Astrocyte of the cerebellum (primary cell): ENCODE measurements at regions not wholly inside any gene's neighbourhood (a gene's known extent, or its start where the extent isn't known, plus 50 kb on each side); places are given as distances from the start of the nearest gene placed in this dataset.
"Not testable (repeated sequence)": the region's sequence is repeated elsewhere in the genome, so short reads cannot be mapped to it uniquely, and the experiment has no call there.

ENCODE experiments used
- DNase-seq: peaks from one replicate; pipeline ENCODE4 v3.0.0-alpha.2; 2011; ENCODE audit warnings: low read depth
- H3K4me3 ChIP-seq: 2 replicates; pipeline ENCODE4 v1.5.1; 2011; ENCODE audit warnings: mild to moderate bottlenecking, low read depth, low read length, moderate library complexity
- in situ Hi-C: cut with HindIII; loops from 2 replicates; pipeline ENCODE4 v1.10.0; 2017; ENCODE audit warnings: low sequenced_read_pairs
- TF ChIP-seq, protein P1 (sequence below): IDR thresholded peaks from 2 replicates; pipeline ENCODE4 v1.5.1; 2012; ENCODE audit warnings: low read length, low read depth, moderate library complexity, mild to moderate bottlenecking; ENCODE audit errors: missing control alignments

DNA sequence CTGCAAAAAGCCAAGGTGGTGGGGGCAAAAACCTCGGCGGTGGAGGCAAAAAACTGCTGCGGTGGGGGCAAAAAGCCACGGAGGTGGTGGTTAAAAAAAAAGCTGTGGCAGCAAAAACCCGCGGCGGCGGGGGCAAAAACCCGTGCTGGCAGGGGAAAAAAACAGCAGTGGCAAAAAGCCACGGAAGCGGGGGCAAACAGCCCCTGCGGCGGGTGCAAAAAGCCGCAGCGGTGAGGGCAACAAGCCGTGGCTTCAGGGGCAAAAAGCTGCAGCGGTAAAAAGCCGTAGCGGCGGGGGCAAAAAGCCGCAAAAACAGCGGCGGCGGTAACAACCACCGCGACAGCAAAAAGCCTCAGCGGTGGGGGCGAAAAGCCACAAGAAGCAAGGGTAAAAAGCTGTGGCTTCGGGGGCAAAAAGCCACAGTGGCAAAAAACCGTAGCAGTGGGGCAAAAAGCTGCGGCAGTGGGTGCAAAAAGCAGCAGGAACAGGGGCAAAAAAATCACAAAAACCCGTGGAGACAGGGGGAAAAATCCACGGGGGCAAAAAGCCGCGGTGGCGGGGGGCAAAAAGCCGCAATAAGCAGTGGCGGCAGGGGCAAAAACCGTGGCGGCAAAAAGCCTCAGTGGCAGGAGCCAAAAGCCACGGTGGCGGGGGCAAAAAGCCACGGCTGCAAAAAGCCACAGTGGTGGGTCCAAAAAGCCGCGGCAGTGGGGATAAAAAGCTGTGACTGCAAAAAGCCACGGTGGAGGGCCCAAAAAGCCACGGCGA, 193.7 kb downstream of the SHCBP1 start:
- DNase-seq = no peak
- TF ChIP-seq, protein P1, sequence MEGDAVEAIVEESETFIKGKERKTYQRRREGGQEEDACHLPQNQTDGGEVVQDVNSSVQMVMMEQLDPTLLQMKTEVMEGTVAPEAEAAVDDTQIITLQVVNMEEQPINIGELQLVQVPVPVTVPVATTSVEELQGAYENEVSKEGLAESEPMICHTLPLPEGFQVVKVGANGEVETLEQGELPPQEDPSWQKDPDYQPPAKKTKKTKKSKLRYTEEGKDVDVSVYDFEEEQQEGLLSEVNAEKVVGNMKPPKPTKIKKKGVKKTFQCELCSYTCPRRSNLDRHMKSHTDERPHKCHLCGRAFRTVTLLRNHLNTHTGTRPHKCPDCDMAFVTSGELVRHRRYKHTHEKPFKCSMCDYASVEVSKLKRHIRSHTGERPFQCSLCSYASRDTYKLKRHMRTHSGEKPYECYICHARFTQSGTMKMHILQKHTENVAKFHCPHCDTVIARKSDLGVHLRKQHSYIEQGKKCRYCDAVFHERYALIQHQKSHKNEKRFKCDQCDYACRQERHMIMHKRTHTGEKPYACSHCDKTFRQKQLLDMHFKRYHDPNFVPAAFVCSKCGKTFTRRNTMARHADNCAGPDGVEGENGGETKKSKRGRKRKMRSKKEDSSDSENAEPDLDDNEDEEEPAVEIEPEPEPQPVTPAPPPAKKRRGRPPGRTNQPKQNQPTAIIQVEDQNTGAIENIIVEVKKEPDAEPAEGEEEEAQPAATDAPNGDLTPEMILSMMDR = no peak
- no peak overlapping the region for H3K4me3 ChIP-seq
- in situ Hi-C loops = no loop called here

DNA sequence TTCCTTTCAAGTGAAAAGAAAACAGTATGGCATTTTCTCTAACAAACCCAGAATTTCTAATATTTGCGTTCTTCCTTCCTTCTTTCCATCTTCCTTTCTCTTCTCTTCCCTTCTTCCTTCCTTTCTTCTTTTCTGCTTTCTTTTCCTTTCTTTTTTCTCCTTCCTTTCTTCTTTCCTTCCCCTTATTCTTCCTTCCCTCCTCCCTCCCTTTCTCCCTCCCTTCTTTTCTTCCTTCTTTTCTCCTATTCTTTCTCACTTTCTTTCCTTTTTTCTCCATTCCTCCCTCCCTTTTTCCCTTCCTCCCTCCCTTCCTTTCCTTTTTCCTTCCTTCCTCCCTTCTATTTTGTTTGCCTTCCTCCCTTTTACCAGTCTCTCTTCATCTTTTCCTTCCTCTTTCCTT, 194.8 kb downstream of the SHCBP1 start:
- no peak overlapping the region for H3K4me3 ChIP-seq
- TF ChIP-seq, protein P1 = no peak
- in situ Hi-C loops = no loop called here
- no peak for DNase-seq

DNA sequence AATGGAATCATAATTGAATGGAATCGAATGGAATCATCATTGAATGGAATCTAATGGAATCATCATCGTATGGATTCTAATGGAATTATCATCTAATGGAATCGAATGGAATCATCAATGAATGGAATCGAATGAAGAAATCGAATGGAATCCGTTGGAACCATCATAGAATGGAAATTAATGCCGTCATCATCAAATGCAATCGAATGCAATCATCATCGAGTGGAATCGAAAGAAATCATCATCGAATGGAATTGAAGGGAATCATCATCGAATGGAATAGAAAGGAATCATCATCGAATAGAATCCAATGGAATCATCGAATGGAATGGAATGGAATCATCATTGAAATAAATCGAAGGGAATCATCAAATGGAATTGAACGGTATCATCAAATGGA, 217.2 kb downstream of the SHCBP1 start:
- no peak for DNase-seq
- H3K4me3 ChIP-seq = no peak overlapping the region
- TF ChIP-seq, protein P1 = no peak
- in situ Hi-C loops = no loop called here

DNA sequence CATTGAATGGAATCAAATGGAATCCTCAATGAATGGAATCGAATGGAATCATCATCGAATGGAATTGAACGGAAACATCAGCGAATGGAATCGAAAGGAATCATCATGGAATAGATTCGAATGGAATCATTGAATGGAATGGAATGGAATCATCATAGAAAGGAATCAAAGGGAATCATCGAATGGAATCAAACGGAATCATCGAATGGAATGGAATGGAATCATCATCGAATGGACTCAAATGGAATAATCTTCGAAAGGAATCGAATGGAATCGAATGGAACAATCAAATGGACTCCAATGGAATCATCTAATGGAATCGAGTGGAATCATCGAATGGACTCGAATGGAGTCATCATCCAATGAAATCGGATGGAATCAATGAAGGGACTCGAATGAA, 222.6 kb downstream of the SHCBP1 start:
- in situ Hi-C loops, DNase-seq: not testable (repeated sequence)

DNA sequence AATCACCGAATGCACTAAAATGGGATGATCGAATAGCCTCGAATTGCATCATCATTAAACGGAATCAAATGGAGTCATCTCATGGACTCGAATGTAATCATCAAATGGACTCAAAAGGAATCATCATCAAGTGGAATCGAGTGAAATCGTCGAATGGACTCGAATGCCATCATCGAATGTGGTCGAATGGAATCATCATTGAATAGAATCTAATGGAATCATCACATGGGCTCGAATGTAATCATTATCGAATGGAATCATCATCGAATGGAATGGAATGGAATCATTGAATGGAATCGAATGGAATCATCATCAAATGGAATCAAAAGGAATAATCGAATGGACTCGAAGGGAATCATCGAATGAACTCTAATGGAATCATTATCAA, 224.3 kb downstream of the SHCBP1 start:
- in situ Hi-C loops, DNase-seq, H3K4me3 ChIP-seq: not testable (repeated sequence)

More for the DNA sequence above, 222.6 kb downstream of the SHCBP1 start:
- not testable (repeated sequence) for H3K4me3 ChIP-seq

DNA sequence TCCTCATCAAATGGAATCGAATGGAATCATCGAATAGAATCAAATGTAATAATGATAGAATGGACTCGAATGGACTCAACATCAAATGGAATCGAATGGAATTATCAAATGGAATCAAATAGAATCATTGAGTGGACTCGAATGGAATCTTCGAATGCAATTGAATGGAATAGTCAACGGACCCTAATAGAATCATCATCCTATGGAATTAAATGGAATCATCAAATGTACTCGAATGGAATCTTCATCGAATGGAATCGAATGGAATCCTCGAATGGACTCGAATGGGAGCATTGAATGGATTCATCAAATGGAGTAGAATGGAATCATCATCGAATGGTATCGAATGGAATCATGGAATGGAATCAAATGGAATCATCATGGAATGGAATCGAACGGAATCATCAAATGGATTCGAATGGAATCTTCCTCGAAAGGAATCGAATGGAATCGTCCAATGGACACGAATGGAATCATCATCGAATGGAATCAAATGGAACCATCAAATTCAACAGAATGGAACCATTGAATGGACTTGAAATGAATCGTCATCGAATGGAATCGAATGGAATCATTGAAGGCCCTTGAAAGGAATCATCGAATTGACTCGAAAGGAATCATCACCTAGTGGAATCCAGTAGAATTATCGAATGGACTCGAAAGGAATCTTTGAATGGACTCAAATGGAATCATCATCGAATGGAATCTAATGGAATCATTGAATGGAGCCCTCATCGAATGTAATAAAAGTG, 224.9 kb downstream of the SHCBP1 start:
- DNase-seq, in situ Hi-C loops, H3K4me3 ChIP-seq: not testable (repeated sequence)

DNA sequence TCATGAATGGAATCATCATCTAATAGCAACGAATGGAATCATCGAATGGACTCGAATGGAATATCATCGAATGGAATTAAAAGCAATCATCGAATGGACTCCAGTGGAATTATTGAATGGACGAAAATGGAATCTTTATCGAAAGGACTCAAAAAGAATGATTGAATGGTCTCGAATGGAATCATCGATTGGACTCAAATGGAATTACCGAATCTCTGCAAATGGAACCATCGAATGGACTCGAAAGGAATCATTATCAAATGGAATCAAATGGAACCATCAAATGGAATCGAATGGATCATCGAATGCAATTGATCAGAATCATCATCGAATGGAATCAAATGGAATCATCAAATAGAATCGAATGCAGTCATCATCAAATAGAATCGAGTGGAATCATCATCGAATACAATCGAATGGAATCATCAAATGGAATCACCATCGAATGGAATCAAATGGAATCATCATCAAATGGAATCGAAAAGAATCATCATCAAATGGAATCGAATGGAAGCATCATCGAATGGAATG, 225.7 kb downstream of the SHCBP1 start:
- H3K4me3 ChIP-seq, DNase-seq, in situ Hi-C loops: not testable (repeated sequence)

DNA sequence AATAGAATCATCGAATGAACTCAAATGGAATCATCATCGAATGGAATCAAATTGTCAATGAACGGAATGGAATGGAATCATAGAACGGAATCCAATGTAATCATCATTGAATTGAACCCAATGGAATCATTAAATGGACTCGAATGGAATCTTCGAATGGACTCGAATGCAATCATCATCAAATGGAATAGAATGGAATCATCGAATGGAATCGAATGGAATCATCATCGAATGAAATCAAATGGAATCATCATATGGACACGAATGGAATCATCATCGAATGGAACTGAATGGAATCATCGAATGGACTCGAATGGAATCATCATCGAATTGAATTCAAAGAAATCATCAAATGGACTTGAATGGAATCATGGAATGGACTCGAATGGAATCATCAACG, 226.2 kb downstream of the SHCBP1 start:
- H3K4me3 ChIP-seq, in situ Hi-C loops, DNase-seq: not testable (repeated sequence)

DNA sequence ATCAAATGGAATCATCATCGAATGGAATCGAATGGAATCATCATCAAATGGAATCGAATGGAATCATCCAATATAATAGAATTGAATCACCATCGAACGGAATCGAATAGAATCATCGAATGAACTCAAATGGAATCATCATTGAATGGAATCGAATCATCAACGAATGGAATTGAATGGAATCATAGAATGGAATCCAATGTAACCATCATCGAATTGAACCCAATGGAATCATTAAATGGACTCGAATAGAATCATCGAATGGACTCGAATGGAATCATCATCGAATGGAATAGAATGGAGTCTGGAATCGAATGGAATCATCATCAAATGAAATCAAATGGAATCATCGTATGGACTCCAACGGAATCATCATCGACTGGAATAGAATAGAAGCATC, 227.0 kb downstream of the SHCBP1 start:
- in situ Hi-C loops, DNase-seq, H3K4me3 ChIP-seq: not testable (repeated sequence)

DNA sequence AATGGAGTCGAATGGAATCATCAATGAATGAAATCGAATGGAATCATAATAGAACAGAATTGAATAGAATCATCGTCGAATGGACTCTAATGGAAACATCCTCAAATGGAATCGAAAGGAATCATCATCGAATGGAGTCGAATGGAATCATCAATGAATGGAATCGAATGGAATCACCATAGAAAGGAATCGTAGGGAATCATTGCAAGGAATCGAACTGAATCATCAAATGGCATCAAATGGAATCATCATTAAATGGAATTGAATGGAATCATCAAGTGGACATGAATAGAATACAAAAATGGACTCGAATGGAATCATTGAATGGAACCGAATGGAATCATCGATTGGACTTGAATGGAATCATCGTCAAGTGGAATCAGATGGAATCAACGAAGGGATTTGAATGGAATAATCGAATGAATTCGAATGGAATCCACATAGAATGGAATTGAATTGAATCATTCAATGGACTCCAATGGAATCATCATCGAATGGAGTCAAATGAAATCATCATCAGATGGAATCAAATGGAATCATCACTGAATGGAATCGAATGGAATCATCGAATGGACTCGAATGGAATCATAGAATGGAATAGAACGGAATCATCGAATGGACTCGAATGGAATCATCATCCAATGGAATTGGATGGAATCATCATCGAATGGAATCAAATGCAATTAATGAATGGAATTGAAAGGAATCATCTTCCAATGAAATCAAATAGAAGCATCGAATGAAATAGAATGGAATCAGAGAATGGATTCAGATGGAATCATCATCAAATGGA, 228.1 kb downstream of the SHCBP1 start:
- in situ Hi-C loops, DNase-seq: not testable (repeated sequence)

DNA sequence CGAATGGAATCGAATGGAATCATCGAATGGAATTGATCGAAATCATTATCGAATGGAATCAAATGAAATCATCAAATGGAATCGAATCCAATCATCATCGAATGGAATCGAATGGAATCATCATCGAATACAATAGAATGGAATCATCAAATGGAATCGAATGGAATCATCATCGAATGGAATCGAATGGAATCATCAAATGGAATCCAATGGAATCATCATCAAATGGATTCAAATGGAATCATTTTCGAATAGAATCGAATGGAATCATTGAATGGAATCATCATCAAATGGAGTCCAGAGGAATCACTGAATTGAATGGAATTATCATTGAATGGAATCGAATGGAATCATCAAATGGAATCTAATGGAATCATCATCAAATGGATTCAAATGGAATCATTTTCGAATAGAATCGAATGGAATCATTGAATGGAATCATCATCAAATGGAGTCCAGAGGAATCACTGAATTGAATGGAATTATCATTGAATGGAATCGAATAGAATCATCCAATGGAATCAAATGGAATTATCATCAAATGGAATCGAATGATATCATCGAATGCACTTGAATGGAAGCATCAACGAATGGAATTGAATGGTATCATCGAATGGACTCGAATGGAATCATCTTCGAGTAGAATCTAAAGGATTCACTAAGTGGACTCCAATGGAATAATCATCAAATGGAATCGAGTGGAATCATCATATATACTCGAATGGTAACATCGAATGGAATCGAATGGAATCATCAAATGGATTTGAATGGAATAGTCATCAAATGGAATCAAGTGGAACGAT, 230.3 kb downstream of the SHCBP1 start:
- in situ Hi-C loops, DNase-seq, H3K4me3 ChIP-seq: not testable (repeated sequence)

More for the DNA sequence above, 228.1 kb downstream of the SHCBP1 start:
- H3K4me3 ChIP-seq = not testable (repeated sequence)

DNA sequence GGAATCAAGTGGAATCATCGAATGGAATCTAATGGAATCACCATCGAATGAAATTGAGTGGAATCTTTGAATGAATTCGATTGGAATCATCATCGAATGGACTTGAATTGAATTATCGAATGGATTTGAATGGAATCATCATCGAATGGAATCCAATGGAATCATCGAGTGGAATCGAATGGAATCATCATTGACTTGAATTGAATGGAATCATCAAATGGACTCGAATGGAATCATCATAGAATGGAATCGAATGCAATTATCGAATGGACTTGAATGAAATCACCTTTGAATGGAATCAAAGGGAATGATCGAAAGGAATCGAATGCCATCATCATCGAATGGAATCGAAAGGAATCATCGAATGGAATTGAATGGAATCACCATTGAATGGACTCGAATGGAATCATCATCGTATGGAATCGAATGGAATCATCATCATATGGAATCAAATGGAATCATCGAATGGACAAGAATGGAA, 231.6 kb downstream of the SHCBP1 start:
- DNase-seq = peak; percentile 88
- in situ Hi-C loops, H3K4me3 ChIP-seq: not testable (repeated sequence)
